GM21381 (cell line): ENCODE measurements at regions not wholly inside any gene's neighbourhood (a gene's known extent, or its start where the extent isn't known, plus 50 kb on each side); places are given as distances from the start of the nearest gene placed in this dataset.
"Not testable (repeated sequence)": the region's sequence is repeated elsewhere in the genome, so short reads cannot be mapped to it uniquely, and the experiment has no call there.

Source experiments
- ATAC-seq: cut with Tn5 transposase; IDR thresholded peaks from one replicate; pipeline ENCODE4 v1.9.1; 2021; ENCODE audit warnings: mild to moderate bottlenecking, moderate library complexity; ENCODE audit not compliant: unreplicated experiment

GRCh38 chrX:150118476-150118875 lies 180.2 kb upstream of the EOLA2 start:
- no peak for ATAC-seq

GRCh38 chrX:150119323-150119722 lies 181.0 kb upstream of the EOLA2 start:
- no peak for ATAC-seq

DNA sequence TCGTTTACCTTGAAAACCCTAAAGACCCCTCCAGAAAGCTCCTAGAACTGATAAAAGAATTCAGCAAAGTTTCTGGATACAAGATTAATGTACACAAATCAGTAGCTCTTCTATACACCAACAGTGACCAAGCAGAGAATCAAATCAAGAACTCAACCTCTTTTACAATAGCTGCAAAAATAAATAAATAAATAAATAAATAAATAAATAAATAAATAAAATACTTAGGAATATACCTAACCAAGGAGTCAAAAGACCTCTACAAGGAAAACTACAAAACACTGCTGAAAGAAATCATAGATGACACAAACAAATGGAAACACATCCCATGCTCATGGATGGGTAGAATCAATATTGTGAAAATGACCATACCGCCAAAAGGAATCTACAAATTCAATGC lies 186.8 kb upstream of the EOLA2 start:
- not testable (repeated sequence) for ATAC-seq

GRCh38 chrX:150127216-150127615 lies 188.9 kb upstream of the EOLA2 start:
- ATAC-seq: no peak

- no peak for ATAC-seq
These were observed 205.6 kb upstream of the EOLA2 start for GRCh38 chrX:150143721-150144440.

- ATAC-seq: no peak
These were observed 208.1 kb upstream of the EOLA2 start for GRCh38 chrX:150146271-150146896.

DNA sequence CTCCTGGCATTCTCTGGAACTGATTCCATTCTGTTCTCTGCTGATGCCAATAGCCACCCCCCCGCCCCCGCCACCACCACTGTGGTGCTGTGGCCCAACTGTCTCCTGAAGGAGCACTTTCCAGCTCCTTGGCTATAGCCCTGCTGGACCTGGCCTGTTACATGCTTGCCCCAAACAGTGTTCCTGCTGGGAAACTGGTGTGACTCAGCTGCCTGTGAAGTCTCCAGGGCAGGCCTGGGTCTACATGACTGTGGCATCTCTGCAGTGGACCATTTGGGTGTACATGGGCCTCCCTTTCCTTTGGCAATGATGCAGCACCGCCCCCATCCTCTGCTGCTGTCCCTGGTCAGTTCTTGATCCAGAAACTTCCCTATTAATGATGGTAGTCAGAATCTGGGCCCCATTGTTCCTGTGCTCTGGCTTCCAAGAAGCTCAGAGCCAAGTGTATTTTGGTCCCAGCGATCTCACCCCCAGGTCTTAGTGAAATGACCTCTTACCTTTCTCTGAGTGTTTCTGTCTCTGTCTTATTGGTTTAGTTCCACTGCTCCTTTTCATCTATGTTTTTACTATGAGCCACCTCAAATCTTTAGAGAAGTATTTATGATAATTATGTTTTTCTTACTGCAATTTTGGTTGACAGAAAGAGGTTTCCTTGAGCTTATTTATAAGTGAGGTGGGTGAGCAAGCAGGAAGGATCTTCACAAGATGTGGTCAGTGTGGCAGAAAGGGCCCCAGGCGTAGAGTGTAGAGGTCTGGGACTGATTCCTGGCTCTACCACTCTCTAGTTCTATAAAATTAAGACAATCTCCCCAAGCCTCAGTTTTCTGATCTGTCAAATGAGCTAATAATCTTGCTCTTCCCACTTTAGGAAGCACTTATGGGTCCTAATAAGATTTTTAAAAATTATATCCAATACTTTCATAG lies 210.7 kb upstream of the EOLA2 start:
- ATAC-seq: no peak

- ATAC-seq: no peak
These were observed 211.9 kb upstream of the EOLA2 start for GRCh38 chrX:150150076-150150779.

GRCh38 chrX:150150780-150151125 lies 212.4 kb upstream of the MAMLD1 start:
- no peak for ATAC-seq

DNA sequence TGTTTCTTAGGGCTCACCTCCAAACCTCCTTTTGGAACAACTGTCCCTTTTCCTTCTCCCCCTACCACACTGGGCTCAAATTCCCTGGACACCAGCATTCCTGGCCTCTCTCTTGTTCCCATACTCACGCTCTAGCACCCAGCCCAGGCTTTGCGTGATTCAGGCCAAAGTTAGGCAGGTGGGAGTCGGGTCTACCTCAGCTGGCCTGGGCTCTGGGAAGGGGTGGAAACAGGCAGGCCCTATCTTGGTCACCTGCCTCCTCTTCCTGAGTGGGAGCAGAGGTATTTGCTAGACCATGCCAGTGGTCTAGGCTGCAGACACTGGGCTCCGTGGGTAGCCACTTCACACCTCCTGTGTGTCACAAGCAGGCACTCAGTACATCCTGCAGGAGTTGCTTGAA lies 211.1 kb upstream of the MAMLD1 start:
- ATAC-seq: no peak

DNA sequence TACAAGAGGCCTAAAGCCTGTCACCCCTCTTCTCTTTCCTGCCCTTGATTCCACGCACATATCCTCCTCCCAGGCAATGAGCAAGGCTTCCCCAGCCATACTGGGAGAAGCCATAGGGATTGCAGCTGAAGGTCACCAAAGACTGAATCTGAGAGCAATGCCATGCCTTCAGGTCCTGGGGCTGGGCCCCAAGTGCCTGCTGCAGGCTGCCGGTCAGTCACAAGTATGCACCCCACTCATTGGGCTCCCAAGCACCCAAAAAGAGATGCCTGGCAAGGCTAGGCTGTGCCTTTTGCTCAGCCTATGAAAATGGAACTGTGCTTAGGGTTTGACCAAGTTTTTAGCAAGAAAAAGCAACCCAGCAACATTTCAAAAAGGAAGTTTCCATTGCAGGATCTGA lies 210.6 kb upstream of the MAMLD1 start:
- ATAC-seq: no peak

- ATAC-seq: no peak
These were observed 207.6 kb upstream of the MAMLD1 start for GRCh38 chrX:150155436-150156035.

DNA sequence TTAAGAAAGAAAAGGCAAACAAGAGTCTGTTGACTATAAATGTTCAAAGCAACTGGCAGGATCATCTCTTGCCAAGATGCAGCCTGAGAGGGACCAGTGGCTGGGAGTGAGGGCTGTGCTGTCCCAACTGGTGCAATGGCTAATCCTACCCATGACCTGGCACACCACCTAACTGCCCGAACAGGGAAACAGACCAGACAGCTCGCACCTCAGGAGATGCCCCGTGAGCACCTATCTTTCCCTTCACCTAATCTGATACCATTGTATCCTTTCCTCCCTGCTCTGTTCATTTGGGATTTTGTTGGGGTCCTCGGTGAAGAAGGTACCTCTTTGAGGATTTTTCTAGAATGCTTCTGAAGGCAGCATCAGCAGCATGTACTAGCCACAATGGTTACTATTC lies 206.5 kb upstream of the MAMLD1 start:
- no peak for ATAC-seq

GRCh38 chrX:150157291-150157690 lies 205.8 kb upstream of the MAMLD1 start:
- ATAC-seq: no peak

DNA sequence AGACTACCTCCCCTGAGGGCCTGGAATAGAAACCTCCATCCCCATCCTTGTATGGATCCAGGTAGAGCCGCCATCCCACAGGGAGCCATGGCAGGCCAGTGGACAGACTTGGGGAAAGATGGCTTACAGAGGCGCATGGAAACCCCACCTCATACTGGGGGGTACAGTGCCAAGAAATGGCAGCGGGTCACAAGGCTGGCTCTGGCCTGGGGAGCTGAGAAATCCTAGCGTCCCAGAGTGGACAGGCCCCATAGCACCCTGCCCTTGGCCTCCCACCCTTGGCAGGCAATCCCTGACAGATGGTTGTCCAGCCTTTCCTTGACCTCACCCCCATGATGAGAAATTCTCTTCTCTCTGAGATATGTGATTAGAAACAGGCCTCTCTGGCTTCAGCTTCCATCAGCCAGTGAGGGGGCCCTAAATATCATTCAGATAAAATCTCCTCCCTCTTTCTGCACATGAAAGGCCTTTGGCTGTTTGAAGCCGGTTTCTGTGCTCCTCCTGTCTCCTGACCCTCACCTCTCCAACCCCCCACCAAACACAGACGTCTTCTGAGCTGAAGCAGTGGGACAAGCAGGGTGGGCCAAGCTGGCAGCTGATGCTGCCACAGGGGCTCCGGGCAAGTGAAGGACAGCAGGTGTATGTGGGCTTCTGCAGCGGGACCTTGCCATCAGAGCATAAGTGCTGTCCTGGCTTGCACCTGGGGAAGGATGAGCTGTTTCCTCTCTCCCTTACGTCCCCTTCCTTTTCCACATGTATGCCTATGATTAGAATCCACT lies 204.4 kb upstream of the MAMLD1 start:
- no peak for ATAC-seq

GRCh38 chrX:150159537-150159936 lies 203.6 kb upstream of the MAMLD1 start:
- no peak for ATAC-seq

DNA sequence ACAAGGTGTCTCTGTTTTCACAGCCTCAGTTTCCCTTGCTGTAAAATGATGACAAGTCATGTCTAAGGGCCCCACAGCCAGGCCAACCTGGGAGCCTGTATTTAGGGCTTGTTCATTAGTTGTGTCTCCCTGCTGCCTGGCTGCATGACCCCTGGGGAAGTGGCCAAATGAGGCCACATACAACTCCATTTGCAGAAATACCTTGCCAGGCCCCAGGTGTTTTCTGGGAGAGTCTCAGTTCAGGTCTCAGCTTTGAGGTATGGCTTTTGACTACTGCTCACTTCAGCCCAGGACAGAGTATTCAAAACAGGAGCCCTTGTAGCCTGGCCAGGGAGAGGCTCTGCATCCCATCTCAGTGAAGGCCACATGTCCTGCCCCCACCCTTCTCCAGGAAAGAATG lies 202.5 kb upstream of the MAMLD1 start:
- ATAC-seq: no peak

GRCh38 chrX:150161193-150161592 lies 201.9 kb upstream of the MAMLD1 start:
- ATAC-seq: no peak

- ATAC-seq: no peak
These were observed 201.0 kb upstream of the MAMLD1 start for GRCh38 chrX:150162141-150162540.
